GM18861 (cell line): ENCODE measurements at regions not wholly inside any gene's neighbourhood (a gene's known extent, or its start where the extent isn't known, plus 50 kb on each side); places are given as distances from the start of the nearest gene placed in this dataset.

Source experiments
- ATAC-seq: cut with Tn5 transposase; IDR thresholded peaks from one replicate; pipeline ENCODE4 v1.9.1; 2021; ENCODE audit not compliant: unreplicated experiment

DNA sequence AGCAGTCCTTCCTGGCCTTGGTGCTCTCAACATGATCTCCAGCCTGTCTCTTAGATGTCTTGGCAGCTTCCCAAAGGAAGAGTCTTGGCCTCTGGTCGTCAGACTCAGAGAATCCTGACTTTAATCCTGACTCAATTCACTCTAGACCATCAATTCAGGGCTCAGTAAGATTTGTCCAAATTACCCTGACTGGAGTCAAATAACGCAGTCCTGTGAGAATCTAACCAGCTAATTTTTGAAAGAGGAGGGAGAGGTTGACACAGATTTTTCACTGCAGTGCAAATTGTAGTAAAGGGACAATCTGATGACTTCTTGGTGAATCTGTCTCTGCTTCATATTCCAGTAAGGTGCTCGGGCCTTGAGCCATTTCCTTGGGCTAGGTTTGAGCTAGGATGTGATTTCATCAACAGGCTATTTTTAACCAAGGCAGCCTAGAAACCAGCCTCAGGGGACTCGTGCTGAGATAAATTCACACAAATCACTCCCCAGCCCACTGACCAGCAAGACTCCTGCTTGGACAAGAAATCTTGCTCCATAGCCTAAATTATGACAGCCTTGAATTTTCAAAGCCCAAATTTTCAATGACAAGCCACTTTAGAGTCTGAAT lies 257.4 kb downstream of the ENC1 start:
- no peak for ATAC-seq

DNA sequence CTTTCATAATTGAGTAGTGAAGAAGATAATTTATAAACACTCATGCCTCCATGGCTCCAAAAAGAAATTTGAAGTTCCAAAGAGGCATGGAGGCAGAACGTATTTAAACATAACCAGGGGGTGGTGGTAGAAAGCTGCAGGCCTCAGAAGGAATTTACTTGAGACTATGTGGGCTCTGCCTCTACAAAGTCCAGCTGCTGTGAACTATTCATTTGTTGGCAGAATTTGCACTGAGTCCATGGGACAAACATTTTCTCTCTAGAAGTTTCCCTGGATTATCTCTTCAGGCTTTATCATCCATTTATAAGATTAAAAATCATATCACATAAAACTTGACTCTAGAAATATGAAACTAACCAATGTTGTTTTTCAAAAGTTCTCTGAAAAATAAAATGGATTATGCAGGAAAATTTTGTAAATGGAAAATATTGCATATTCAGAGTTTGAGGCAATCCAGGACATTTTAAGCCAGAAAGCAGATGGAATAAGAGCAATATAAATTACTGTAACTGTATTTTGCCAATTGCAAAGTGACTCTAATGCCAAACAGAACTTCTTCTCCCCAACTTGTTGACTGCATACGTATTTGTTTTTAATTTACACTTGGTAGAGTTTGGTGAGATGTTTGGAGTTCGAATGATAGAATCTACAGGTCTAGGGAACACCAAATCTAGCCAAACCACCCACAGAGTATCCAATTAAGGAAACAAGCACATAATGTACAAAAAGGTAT lies 258.2 kb downstream of the ENC1 start:
- ATAC-seq: no peak

DNA sequence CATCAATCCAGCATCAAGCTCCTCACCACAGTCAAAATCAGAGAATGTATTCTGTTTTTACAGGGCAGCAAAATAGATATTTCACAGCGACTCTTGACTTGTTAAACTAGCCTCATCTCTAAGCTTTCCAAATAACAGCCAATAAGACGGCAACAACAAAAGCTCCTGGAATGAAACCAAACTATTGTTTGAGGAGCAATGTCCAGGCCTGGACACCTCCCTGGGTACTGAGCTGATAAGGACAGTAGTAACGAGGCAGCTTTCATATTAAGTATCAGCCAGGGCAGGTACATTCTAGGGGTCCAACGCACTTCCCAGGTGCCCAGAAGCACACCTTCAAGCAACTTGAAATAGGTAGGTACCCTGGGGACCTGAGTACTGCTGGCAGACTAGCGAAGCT lies 260.3 kb downstream of the ENC1 start:
- no peak for ATAC-seq

DNA sequence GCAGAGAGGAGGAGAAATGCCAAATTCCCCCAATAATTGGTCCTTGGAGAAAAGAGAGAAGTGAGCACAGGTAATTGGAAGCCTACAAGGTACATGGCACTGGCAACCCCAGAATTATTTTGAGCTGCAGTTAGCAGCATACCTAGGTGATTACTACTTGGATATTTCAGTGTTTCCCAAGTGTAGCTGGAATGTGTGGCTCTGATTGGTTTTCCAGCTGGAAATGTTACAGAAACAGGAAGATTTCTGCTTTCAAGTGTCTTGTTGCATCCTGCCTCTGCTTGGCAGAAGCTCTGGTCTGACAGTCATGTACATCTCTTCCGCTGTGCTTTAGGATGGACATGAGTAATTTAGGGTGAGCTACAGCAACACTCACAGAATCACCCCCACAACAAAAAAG lies 262.1 kb downstream of the ENC1 start:
- no peak for ATAC-seq

DNA sequence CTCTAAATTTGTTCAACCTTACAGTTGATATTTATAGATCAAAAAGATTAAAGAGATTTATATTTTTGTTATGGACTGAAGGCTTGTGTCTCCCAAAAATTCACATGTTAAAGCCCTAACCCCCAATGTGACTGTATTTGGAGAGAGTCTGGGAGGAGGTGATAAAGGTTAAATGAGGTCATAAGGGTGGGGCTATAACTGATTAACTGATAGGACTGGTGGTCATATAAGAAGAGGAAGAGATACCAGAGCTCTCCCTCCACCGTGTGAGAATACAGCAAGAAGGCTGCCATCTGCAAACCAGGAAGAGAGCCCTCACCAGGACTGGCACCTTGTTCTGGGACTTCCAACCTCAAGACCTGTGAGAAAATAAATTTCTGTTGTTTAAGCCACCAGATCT lies 264.3 kb downstream of the ENC1 start:
- no peak for ATAC-seq

DNA sequence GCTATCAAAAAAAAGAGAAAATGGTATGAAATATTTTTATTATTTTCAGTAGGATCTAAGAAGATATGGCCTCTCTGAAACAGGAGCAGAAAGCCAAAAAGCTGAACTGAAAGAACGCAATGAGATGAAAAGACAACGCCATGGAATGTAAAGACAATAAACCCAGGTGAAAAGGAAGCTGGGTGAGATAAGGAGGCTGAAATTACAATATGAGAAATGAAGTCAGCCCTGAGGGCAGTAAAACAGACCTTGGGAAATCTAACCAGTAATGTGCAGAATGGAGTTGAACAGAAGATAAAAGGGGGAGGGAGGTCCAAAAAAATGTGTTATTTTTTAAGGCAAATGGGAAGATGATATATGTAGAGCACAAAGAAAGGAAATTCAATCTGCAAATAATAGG lies 265.3 kb downstream of the ENC1 start:
- no peak for ATAC-seq

DNA sequence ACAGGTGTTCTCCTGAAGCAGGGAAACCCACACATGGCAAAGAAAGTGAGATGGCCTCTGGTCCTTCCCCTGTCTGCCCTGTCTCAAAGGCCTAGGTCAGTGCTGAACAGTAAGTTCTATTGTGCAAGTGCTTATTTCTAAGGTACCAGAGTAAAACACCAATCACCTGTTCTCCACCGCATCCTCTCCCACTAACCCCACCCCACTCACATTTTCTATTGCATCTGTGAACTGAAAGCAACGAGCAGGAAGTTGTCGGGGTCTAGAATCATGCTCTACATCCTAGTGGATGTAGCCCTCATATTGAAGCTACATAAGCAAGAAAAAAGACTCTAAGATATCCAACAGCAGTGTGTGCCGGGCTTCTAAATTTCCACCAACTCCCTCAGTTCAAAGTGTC lies 265.9 kb downstream of the ENC1 start:
- ATAC-seq: no peak

DNA sequence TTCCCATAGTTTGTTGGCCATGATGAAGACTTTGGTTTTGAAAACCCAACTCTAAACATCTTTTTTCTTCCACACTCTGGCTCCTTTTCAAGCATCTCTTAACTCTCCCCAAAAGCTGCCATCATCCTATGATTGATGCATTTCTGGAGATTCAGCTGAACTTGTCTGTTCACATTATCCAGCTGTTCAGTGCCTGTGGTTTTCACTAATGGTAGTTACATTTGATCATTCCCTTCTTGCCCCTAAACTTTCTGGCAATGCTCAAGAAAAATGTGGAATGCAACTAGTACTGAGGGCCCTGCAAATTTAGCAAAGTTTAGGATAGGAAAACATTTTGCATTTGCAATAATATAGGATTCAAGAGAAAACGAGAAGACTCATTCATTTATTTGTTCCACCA lies 267.5 kb downstream of the ENC1 start:
- no peak for ATAC-seq

DNA sequence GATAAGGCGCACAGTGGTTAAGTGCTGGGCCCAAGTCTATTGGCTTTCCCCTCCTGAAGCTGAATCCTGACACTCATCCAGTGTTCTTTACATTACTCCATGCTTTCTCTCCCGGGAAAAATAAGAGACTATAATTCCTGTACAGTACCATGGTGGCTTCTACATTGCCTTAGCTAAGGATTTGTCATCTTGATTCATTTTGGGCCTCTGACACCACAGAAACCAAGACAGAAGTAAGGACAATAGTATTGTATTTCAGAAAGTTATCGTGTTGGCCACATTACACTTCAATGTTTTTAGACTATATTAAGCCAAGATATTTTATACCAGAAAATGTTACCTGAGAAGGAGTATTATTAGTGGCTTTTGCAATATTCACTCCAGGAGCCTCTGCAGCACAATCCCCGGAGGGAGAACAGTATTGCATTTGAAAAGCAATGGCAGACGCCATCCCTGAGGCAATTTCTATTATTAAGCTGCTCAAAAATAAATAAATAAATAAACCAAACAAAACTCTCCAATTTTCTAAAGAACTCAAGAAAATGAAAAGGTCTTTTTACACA lies 267.9 kb downstream of the ENC1 start:
- ATAC-seq: no peak

DNA sequence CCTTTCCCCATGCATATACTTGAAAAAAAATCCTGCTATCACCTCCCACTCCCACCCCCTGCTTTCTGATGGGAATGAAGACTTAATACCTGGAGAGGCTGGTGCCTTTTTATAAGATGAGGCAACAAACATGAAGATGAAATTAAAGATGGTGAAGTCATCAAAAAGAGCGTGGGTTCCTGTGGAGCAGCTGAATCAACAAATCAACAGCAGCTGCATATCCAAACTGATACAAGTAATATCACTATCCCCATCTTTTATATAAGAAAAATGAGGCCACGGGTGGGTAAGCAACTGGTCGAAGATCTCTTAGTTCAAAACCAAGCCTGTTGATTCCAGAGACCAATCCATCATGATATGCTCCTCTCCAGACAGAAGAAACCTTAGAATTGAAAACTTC lies 268.5 kb downstream of the ENC1 start:
- ATAC-seq: no peak

DNA sequence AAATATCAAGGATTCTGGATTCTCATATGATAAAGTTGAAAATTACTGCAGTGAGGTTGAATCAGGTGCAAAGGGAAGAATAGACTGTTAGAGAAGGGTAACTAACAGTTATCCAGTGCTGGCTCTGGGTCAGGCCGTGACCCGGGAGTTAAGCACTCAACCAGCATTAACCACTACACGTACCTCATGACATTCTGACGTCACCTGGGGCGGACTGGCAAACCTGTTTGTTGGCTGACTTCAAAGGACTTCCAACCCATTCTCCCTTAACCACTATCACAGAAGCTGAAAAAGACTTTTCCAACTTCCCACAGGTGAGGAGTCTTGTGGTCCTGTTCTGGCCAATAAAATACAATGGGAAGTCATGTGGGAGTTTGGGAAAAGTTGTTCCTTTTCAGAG lies 268.9 kb downstream of the ENC1 start:
- ATAC-seq: no peak

DNA sequence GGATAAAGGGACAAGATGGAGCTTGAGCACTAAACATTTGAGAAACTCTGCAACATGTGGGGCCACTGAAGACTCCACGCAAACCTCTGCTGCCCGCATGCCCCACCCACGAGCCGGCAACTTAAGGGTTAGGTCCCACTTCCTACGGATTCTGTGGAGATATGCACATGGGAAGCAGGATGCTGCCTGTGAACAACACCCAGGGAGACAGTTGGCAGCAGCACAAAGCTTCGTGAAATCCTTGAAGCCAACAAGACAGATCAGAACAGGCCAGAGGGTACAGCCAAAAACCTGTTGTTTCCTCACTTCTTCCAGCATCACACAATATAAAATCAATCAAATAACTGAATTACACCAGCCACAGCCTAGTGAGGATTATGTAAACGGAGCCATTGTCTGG lies 270.4 kb downstream of the ENC1 start:
- no peak for ATAC-seq

DNA sequence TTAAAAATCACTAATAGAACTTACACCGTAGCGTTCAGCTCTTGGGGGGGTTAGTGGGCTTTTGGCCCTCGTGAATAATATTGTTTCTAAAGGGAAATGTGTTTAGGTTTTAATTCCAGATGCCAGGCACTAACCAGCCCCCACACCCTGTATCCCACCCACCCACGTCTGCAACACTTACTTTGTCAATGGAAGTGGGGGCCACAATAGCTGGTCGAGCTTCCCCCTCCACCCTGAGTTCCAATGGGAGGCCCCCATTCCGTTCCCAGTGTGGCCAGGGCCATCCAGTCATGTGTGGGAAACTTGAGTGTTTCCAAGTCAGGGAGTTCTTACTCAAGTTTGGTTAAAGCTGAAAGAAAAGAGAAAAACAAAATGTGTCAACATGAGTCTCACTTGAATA lies 271.4 kb downstream of the ENC1 start:
- no peak for ATAC-seq

DNA sequence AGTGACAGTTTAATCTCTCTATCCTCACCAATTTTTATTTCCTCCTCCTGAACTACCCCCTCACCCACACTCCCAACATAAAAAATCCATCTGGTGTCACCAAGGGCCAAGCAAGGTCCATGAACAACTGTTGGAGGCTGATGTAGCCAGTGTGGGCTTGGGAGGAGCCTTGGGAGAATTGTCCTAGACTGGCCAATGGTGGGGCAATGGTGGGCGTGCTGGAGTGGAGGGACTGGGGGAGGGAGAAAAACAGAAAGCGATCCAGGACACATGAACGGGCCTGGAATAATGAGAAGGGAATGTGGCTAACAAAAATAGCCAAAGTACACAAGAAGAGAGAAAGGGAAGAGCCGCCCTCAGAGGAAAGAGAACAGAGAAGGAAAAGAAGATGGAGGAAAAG lies 272.6 kb downstream of the ENC1 start:
- no peak for ATAC-seq

DNA sequence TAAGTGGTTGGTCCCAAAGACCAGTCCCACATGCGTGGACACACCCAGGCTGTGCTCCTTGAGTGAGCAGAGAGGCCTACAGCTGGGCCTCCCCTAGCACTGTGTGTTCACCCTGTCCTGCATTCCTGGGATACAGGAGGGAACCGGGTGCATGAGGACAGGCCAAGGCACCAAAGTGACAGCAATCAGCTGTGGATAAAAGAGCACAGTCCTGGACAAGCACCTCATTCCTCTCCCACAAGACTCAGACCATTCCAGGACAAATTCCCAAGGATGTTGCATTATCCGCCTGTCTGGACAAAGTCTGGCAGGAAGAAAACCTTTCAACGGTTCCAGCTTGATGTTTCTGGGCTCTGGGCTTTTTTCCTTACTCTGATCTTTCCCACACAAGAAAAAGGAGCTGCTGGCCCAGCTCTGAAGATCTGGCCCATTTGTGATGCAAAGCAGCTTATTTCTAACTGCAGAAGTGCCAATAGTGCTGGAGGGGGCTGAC lies 273.2 kb downstream of the ENC1 start:
- no peak for ATAC-seq

DNA sequence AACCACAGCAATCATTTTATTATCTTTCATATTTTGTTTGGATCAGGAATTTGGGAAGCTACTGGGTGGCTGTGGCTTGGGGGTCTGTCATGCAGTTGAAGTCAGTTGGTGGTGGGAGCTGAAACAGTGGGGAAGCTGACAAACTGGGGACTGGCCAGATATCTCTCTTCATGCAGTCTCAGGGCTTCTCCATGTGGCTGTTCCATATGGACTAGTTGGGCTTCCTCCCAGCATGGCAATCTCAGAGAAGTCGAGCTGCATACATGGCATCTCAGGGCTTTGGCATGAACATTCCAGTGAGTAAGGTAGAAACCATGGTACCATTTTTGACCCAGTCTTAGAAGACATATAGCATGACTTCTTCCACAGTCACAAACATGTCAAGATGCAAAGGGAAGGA lies 274.8 kb downstream of the ENC1 start:
- no peak for ATAC-seq

DNA sequence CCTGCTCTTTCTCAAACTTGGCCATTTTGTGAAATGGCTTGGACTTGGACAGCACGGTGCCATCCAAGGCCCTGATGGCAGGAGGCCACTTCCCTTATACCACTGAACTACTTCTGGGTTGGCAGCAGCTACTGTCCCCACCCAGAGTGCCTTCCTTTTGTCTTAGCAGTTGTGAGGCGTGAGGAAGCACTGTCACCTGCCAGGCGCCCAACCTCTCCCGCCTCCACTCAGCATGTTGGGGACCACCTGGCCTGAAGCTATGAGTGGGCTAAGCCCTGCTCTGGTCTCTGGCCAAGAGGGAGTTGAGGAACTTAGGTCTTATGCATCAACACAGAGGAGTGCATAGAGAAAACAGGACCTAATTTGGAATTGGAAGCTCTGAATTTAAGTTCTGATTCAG lies 276.0 kb downstream of the ENC1 start:
- ATAC-seq: no peak

DNA sequence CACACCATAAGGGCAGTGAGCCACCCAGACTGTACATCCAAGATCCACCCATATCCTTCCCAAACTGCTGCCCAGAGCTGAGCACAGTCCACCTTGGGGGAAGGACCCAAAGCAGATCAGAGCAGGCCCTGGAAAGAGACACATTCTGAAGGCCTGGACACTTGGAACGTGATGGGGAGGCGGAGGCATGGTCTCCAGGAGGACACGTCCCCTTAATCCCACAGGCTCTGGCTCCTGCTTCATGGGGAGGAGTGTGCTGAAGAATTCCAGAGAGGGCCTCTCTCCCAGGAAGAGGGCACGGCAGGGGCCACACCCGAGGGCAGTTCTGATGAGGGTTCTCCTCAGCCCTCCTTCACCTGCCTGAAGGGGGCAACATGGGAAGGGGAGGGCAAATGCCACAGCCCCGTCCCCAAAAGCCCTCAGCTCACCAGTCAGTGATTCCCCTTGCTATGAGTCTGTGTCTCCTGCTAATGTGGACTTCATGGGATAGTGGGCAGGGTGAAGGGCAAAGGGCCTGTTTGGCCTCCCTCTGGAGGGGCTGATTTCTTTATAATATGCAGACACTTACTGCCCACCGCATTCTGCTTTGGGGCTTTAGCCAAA lies 276.8 kb downstream of the ENC1 start:
- ATAC-seq: no peak

DNA sequence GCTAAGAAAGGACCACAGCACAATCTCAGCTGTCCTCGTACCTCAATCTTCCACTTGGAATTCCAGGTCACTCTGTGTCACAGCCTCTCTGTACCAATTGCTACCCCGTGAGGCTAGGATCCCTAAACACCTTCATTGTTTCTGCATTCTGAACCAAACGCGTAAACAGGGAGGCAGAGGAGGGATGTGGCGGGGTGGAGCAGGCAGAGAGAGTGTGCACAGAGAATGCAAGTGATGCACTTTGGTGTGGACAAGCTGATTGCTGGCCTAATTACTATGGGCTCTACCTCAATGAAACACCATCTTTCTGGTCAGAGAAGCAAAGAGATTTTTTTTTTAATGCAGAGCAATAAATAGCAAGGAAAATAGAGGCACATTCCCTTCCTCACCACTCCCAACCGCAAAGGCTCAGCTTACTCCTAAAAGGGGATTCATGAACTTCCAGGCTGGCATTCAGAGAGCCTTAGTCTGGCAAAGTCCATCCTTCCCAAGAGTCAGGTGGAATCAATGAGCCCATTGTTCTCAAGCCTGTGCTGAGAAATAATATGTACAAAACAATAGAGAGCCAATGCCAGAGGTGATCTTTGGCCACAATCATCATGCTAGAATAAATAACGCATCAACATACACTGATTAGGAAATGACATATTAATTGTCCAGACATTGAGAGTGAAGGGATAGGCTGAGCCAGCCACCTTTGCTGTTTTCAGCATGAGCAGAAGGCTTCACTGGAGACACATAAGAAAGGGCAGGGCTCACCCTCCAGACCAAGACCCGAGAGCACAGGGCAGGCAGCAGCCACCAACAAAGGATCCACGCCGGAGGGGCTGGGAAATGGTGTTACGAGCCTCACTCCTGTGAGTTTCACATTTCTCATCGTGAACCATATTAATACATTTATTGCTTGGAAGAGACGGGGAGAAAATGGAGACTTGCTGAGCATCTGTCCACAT lies 278.8 kb downstream of the ENC1 start:
- no peak for ATAC-seq

DNA sequence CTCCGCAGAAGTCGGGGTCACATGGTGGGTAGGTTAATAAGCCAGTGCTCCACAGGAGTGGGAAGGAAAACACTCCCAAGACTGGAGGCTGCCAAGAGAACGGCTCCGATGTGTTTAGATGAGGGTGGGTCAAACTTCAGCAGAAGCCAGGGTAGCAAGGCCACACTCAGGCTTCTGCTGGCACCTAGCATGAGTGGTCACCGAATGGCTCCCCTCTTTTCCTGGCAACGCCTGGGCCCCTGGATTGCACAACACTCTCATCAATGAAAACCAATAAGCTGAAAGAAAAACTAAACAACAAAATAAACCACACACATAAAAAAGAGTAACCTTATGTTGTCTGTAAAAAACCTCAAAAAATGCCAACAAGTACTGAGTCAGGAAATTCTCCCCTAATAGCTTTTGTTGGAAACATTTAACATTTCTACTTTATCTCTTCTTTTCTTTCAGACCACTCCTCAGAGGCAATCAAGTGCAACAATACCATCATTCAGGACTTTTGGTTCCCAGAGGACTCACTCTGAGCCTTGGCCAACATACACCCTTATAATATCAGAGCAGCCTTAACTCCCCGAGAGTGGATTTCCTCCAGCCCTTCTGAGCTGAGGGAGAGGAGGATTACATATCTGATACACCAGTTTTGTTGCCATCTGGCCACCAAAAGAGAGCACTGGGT lies 279.9 kb downstream of the ENC1 start:
- ATAC-seq: no peak

DNA sequence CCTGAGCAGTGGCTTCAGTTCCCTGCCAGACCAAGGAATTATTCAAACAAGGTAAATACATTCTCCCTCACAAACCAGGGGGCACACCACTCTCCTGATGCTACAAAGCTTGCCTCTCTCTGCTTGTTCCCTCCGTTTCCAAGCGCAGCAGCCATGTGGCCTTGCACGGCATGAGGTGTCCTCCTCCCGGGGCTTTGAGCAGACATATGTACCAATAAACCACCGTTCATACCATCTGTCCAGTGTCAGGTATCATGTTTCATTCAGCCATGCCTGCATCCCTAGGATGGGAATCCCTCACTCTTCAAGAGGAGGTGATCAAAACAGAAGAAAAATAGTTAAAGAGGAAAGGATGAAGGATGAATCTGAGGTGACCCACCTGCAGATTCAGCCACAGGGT lies 282.7 kb downstream of the ENC1 start:
- ATAC-seq: no peak
